ENCODE measurements at regions not wholly inside any gene's neighbourhood (a gene's known extent, or its start where the extent isn't known, plus 50 kb on each side); places are given as distances from the start of the nearest gene placed in this dataset.

- no peaks in the 10 kb centered on the region for H3K36me3 Mint-ChIP-seq (ENCODE audit: low read depth)
- no peak for ATAC-seq (replicated peaks)
- H3K4me3 Mint-ChIP-seq, result no peak overlapping the region
These were observed 76.4 kb downstream of the BOD1L2 start for GRCh38 chr18:57223144-57223870.

GRCh38 chr18:57230861-57231585, 84.1 kb downstream of the BOD1L2 start:
- Mint-ChIP-seq H3K4me1 (no peaks in the 10 kb centered on the region), H3K27me3 (peaks cover 5% of the 10 kb centered on the region), H3K27ac (no peak overlapping the region), H3K36me3 (ENCODE audit: low read depth) (no peaks in the 10 kb centered on the region), H3K9me3 (peaks cover 4% of the 10 kb centered on the region), H3K4me3 (no peak overlapping the region)
- no peak for ATAC-seq (replicated peaks)

More at GRCh38 chr18:57223144-57223870, 76.4 kb downstream of the BOD1L2 start:
- no peaks in the 10 kb centered on the region for H3K9me3 Mint-ChIP-seq
- peaks cover 4% of the 10 kb centered on the region for H3K27me3 Mint-ChIP-seq
- H3K4me1 Mint-ChIP-seq, result no peaks in the 10 kb centered on the region
- no peak overlapping the region for H3K27ac Mint-ChIP-seq

GRCh38 chr18:57231864-57232263, 85.0 kb downstream of the BOD1L2 start:
- ATAC-seq (replicated peaks), result no peak
- no peaks in the 10 kb centered on the region for H3K4me1 Mint-ChIP-seq
- no peak overlapping the region for H3K4me3 Mint-ChIP-seq
- H3K9me3 Mint-ChIP-seq, result peaks cover 4% of the 10 kb centered on the region
- peaks cover 5% of the 10 kb centered on the region for H3K27me3 Mint-ChIP-seq
- H3K36me3 Mint-ChIP-seq (ENCODE audit: low read depth), result no peaks in the 10 kb centered on the region
- no peak overlapping the region for H3K27ac Mint-ChIP-seq

- peaks cover 5% of the 10 kb centered on the region for H3K27me3 Mint-ChIP-seq
- ATAC-seq (replicated peaks), result no peak
- no peaks in the 10 kb centered on the region for H3K36me3 Mint-ChIP-seq (ENCODE audit: low read depth)
- H3K4me1 Mint-ChIP-seq, result no peaks in the 10 kb centered on the region
- H3K9me3 Mint-ChIP-seq, result peaks cover 4% of the 10 kb centered on the region
- H3K27ac Mint-ChIP-seq, result no peak overlapping the region
- no peak overlapping the region for H3K4me3 Mint-ChIP-seq
These were observed 87.5 kb downstream of the BOD1L2 start for GRCh38 chr18:57234346-57234745.

GRCh38 chr18:57241869-57242268, 95.0 kb downstream of the BOD1L2 start:
- no peak for ATAC-seq (replicated peaks)
- H3K27ac Mint-ChIP-seq, result no peak overlapping the region
- no peaks in the 10 kb centered on the region for H3K27me3 Mint-ChIP-seq
- no peak overlapping the region for H3K4me3 Mint-ChIP-seq
- no peaks in the 10 kb centered on the region for H3K36me3 Mint-ChIP-seq (ENCODE audit: low read depth)
- H3K4me1 Mint-ChIP-seq, result no peaks in the 10 kb centered on the region
- H3K9me3 Mint-ChIP-seq, result peaks cover 3% of the 10 kb centered on the region

- Mint-ChIP-seq H3K4me1 (no peaks in the 10 kb centered on the region), H3K9me3 (peaks cover 3% of the 10 kb centered on the region)
These were observed 95.4 kb downstream of the BOD1L2 start for GRCh38 chr18:57242285-57242684.

GRCh38 chr18:57243624-57244179, 96.8 kb downstream of the BOD1L2 start:
- peaks cover 3% of the 10 kb centered on the region for H3K9me3 Mint-ChIP-seq
- ATAC-seq (replicated peaks), result no peak
- no peak overlapping the region for H3K27ac Mint-ChIP-seq
- H3K4me1 Mint-ChIP-seq, result no peaks in the 10 kb centered on the region
- no peak overlapping the region for H3K4me3 Mint-ChIP-seq
- H3K36me3 Mint-ChIP-seq (ENCODE audit: low read depth), result no peaks in the 10 kb centered on the region
- no peaks in the 10 kb centered on the region for H3K27me3 Mint-ChIP-seq

More at GRCh38 chr18:57242285-57242684, 95.4 kb downstream of the BOD1L2 start:
- Mint-ChIP-seq H3K27me3 (no peaks in the 10 kb centered on the region), H3K27ac (no peak overlapping the region), H3K4me3 (no peak overlapping the region), H3K36me3 (ENCODE audit: low read depth) (no peaks in the 10 kb centered on the region)
- no peak for ATAC-seq (replicated peaks)

- Mint-ChIP-seq H3K9me3 (no peaks in the 10 kb centered on the region), H3K36me3 (ENCODE audit: low read depth) (no peaks in the 10 kb centered on the region), H3K4me1 (no peaks in the 10 kb centered on the region), H3K27ac (no peak overlapping the region), H3K27me3 (no peaks in the 10 kb centered on the region), H3K4me3 (no peak overlapping the region)
- ATAC-seq (replicated peaks), result no peak
These were observed 102.3 kb downstream of the BOD1L2 start for GRCh38 chr18:57249179-57249578.

GRCh38 chr18:57249883-57250282, 102.5 kb upstream of the ST8SIA3 start:
- no peaks in the 10 kb centered on the region for H3K27me3 Mint-ChIP-seq
- no peaks in the 10 kb centered on the region for H3K36me3 Mint-ChIP-seq (ENCODE audit: low read depth)
- H3K4me3 Mint-ChIP-seq, result no peak overlapping the region
- no peak overlapping the region for H3K27ac Mint-ChIP-seq
- H3K4me1 Mint-ChIP-seq, result no peaks in the 10 kb centered on the region
- H3K9me3 Mint-ChIP-seq, result no peaks in the 10 kb centered on the region
- ATAC-seq (replicated peaks), result no peak

GRCh38 chr18:57251747-57252146, 100.6 kb upstream of the ST8SIA3 start:
- Mint-ChIP-seq H3K27ac (no peak overlapping the region), H3K4me1 (no peaks in the 10 kb centered on the region), H3K36me3 (ENCODE audit: low read depth) (no peaks in the 10 kb centered on the region), H3K27me3 (no peaks in the 10 kb centered on the region), H3K9me3 (no peaks in the 10 kb centered on the region), H3K4me3 (no peak overlapping the region)
- no peak for ATAC-seq (replicated peaks)

GRCh38 chr18:57253903-57254302, 98.5 kb upstream of the ST8SIA3 start:
- H3K27ac Mint-ChIP-seq, result no peak overlapping the region
- H3K36me3 Mint-ChIP-seq (ENCODE audit: low read depth), result no peaks in the 10 kb centered on the region
- H3K9me3 Mint-ChIP-seq, result no peaks in the 10 kb centered on the region
- no peaks in the 10 kb centered on the region for H3K4me1 Mint-ChIP-seq
- ATAC-seq (replicated peaks), result no peak
- H3K27me3 Mint-ChIP-seq, result no peaks in the 10 kb centered on the region
- H3K4me3 Mint-ChIP-seq, result no peak overlapping the region

- H3K27me3 Mint-ChIP-seq, result peaks cover 4% of the 10 kb centered on the region
- peaks cover 3% of the 10 kb centered on the region for H3K9me3 Mint-ChIP-seq
- no peak for ATAC-seq (replicated peaks)
- H3K4me3 Mint-ChIP-seq, result no peak overlapping the region
- no peak overlapping the region for H3K27ac Mint-ChIP-seq
- H3K36me3 Mint-ChIP-seq (ENCODE audit: low read depth), result no peaks in the 10 kb centered on the region
- no peaks in the 10 kb centered on the region for H3K4me1 Mint-ChIP-seq
These were observed 94.1 kb upstream of the ST8SIA3 start for GRCh38 chr18:57258131-57258777.

GRCh38 chr18:57267368-57267925, 84.9 kb upstream of the ST8SIA3 start:
- H3K4me3 Mint-ChIP-seq, result no peak overlapping the region
- peaks cover 3% of the 10 kb centered on the region for H3K9me3 Mint-ChIP-seq
- no peak for ATAC-seq (replicated peaks)
- H3K36me3 Mint-ChIP-seq (ENCODE audit: low read depth), result no peaks in the 10 kb centered on the region
- H3K27ac Mint-ChIP-seq, result no peak overlapping the region
- peaks cover 5% of the 10 kb centered on the region for H3K27me3 Mint-ChIP-seq
- H3K4me1 Mint-ChIP-seq, result no peaks in the 10 kb centered on the region

GRCh38 chr18:57269756-57270155, 82.6 kb upstream of the ST8SIA3 start:
- H3K4me3 Mint-ChIP-seq, result no peak overlapping the region
- H3K27ac Mint-ChIP-seq, result no peak overlapping the region
- H3K36me3 Mint-ChIP-seq (ENCODE audit: low read depth), result no peaks in the 10 kb centered on the region
- ATAC-seq (replicated peaks), result no peak
- peaks cover 3% of the 10 kb centered on the region for H3K9me3 Mint-ChIP-seq
- peaks cover 7% of the 10 kb centered on the region for H3K27me3 Mint-ChIP-seq
- H3K4me1 Mint-ChIP-seq, result no peaks in the 10 kb centered on the region

Measured in activated T-helper 17 cell treated with anti-CD3 and anti-CD28 coated beads, Interleukin-2, amount 50 U/mL, for 72 hours (primary cell).